Natural killer cell (primary cell): ENCODE measurements at regions not wholly inside any gene's neighbourhood (a gene's known extent, or its start where the extent isn't known, plus 50 kb on each side); places are given as distances from the start of the nearest gene placed in this dataset.
A peak's percentile ranks its signal among the peaks of the same experiment; 100 is the strongest.
"Not testable (repeated sequence)": the region's sequence is repeated elsewhere in the genome, so short reads cannot be mapped to it uniquely, and the experiment has no call there.

ENCODE experiments used
- ATAC-seq, 3 donors: fragments of 150-1000 bp in 2 of 3; fragments of 200-7000 bp in 1 of 3; cut with Tn5 transposase; 1 replicate in 1 of 3; 2 replicates in 2 of 3; pipeline ENCODE4 v1.10.0; 2021; ENCODE audit warnings: mild to moderate bottlenecking in 2 of 3, moderate library complexity in 2 of 3
- DNase-seq, 2 donors: peaks; one replicate each; pipeline versions ENCODE4 v3.0.0 to v3.0.0-alpha.2; 2013 to 2021; ENCODE audit warnings: mixed read lengths in 1 of 2
- H3K27ac ChIP-seq: one replicate; pipeline ENCODE4 v1.5.1; 2013; ENCODE audit warnings: mild to moderate bottlenecking, low read length
- H3K27me3 ChIP-seq: one replicate; pipeline ENCODE4 v1.6.1; 2013; ENCODE audit warnings: low read length; ENCODE audit not compliant: control insufficient read depth, insufficient read depth
- H3K36me3 ChIP-seq: one replicate; pipeline ENCODE4 v1.6.1; 2013; ENCODE audit warnings: low read length; ENCODE audit not compliant: control insufficient read depth, insufficient read depth
- H3K4me1 ChIP-seq: one replicate; pipeline ENCODE4 v1.6.1; 2013; ENCODE audit warnings: low read length; ENCODE audit not compliant: control insufficient read depth, insufficient read depth
- H3K4me3 ChIP-seq: one replicate; pipeline ENCODE4 v1.5.1; 2013; ENCODE audit warnings: low read length
- H3K9me3 ChIP-seq: one replicate; pipeline ENCODE4 v1.6.1; 2013; ENCODE audit warnings: low read length; ENCODE audit not compliant: control insufficient read depth, insufficient read depth
- H3K27ac Mint-ChIP-seq, 2 donors: one replicate each; pipeline ENCODE4 v1.8.0; 2022; ENCODE audit warnings: mild to moderate bottlenecking in 2 of 2, mixed read lengths in 2 of 2, moderate library complexity in 1 of 2
- H3K27me3 Mint-ChIP-seq, 2 donors: one replicate each; pipeline ENCODE4 v1.8.0; 2022; ENCODE audit warnings: low read depth in 2 of 2, mixed read lengths in 2 of 2
- H3K36me3 Mint-ChIP-seq: one replicate; pipeline ENCODE4 v1.8.0; 2022; ENCODE audit warnings: mixed read lengths
- H3K4me1 Mint-ChIP-seq, 2 donors: one replicate each; pipeline ENCODE4 v1.8.0; 2022; ENCODE audit warnings: mixed read lengths in 2 of 2
- H3K4me3 Mint-ChIP-seq: one replicate; pipeline ENCODE4 v1.8.0; 2022; ENCODE audit warnings: mild to moderate bottlenecking, moderate library complexity, mixed read lengths
- H3K9me3 Mint-ChIP-seq, 2 donors: one replicate each; pipeline ENCODE4 v1.8.0; 2022; ENCODE audit warnings: mixed read lengths in 2 of 2
- WGBS: methylation state at CpG from one replicate; pipeline ENCODE4 v1.1.7; 2013; ENCODE audit warnings: missing lambda C conversion rate; ENCODE audit not compliant: insufficient coverage; 5-methylcytosine and 5-hydroxymethylcytosine counted together
- intact Hi-C: fragments of 100-400 bp; cut with micrococcal nuclease; formaldehyde crosslinking; loops from one replicate; pipeline ENCODE4 v1.14.2; 2022
- TF ChIP-seq, protein P1 (sequence below): fragments of 200-600 bp; IDR thresholded peaks from one replicate; pipeline ENCODE4 v1.8.0; 2022; ENCODE audit warnings: antibody characterized with exemption

DNA sequence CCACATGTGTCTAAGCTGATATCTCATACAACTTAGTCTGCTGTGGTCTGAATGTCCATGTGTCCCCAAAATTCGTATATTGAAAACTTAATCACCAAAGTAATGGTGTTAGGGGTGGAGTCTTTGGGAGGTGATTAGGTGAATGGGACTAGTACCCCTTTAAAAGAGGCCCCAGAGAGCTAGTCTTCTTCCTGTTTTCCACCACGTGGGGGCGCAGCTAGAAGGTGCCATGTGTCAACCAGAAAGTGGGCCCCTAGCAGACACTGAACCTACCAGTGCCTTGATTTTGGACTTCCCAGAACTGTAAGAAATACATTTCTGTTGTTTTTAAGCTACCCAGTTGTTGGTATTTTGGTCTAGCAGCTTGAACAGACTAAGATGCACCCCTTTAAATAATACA is 86.6 kb downstream of the ASB1 start:
- no peaks in the 10 kb centered on the region for H3K4me1 Mint-ChIP-seq
- H3K36me3 Mint-ChIP-seq = peaks cover 13% of the 10 kb centered on the region
- 43% methylated on average over 3 of the region's 3 CpGs for WGBS
- H3K27me3 Mint-ChIP-seq = peaks cover 0 to 10% of the 10 kb centered on the region in 2 donors
- H3K4me3 Mint-ChIP-seq = no peak overlapping the region
- intact Hi-C loops = no loop called here
- no peak overlapping the region for H3K27ac Mint-ChIP-seq
- H3K9me3 ChIP-seq = peaks cover 9% of the 10 kb centered on the region
- TF ChIP-seq, protein P1, sequence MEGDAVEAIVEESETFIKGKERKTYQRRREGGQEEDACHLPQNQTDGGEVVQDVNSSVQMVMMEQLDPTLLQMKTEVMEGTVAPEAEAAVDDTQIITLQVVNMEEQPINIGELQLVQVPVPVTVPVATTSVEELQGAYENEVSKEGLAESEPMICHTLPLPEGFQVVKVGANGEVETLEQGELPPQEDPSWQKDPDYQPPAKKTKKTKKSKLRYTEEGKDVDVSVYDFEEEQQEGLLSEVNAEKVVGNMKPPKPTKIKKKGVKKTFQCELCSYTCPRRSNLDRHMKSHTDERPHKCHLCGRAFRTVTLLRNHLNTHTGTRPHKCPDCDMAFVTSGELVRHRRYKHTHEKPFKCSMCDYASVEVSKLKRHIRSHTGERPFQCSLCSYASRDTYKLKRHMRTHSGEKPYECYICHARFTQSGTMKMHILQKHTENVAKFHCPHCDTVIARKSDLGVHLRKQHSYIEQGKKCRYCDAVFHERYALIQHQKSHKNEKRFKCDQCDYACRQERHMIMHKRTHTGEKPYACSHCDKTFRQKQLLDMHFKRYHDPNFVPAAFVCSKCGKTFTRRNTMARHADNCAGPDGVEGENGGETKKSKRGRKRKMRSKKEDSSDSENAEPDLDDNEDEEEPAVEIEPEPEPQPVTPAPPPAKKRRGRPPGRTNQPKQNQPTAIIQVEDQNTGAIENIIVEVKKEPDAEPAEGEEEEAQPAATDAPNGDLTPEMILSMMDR = peak; percentile 34
- ATAC-seq = no peak
- H3K36me3 ChIP-seq = no peaks in the 10 kb centered on the region
- no peaks in the 10 kb centered on the region for H3K27me3 ChIP-seq
- peak in 1 of 2 donors; percentile 14 for DNase-seq
- no peak overlapping the region for H3K4me3 ChIP-seq
- H3K27ac ChIP-seq = no peak overlapping the region
- H3K9me3 Mint-ChIP-seq = peaks cover 2 to 6% of the 10 kb centered on the region in 2 donors
- H3K4me1 ChIP-seq = no peaks in the 10 kb centered on the region

DNA sequence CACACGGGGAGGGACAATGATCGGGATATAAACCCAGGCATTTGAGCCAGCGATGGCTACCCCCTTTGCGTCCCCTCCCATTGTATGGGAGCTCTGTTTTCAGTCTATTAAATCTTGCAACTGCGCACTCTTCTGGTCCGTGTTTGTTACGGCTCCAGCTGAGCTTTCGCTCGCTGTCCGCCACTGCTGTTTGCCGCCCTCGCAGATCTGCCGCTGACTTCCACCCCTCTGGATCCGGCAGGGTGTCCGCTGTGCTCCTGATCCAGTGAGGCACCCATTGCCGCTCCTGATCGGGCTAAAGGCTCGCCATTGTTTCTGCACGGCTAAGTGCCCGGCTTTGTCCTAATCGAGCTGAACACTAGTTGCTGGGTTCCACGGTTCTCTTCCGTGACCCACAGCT is 87.3 kb downstream of the ASB1 start:
- H3K27ac ChIP-seq, H3K9me3 Mint-ChIP-seq, H3K36me3 ChIP-seq, intact Hi-C loops, H3K4me3 ChIP-seq, H3K4me1 Mint-ChIP-seq, H3K4me1 ChIP-seq, H3K27ac Mint-ChIP-seq, ATAC-seq, H3K9me3 ChIP-seq, H3K27me3 Mint-ChIP-seq, DNase-seq, H3K4me3 Mint-ChIP-seq, H3K27me3 ChIP-seq: not testable (repeated sequence)
- WGBS = 95% methylated on average over 23 of the region's 23 CpGs
- peaks cover 13% of the 10 kb centered on the region for H3K36me3 Mint-ChIP-seq

DNA sequence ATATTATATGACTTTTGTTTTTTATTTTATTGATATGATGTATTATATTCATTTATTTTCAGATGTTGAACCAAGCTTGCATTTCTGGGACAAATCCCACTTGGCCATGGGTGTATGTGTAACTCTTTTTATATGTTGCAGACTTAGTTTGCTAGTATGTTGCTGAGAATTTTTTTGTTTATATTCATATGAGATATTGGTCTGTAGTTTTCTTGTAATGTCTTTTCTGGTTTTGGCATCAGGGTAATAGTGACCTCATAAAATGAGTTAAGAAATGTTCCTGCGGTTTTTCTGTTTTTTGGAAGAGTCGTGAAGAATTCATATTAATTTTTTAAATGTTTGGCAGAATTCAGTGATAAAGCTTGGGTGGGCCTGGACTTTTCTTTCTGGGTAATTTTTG is 88.7 kb downstream of the ASB1 start:
- peaks cover 13% of the 10 kb centered on the region for H3K36me3 Mint-ChIP-seq
- H3K27me3 Mint-ChIP-seq = peaks cover 0 to 10% of the 10 kb centered on the region in 2 donors
- Histone ChIP-seq H3K4me3 (no peak overlapping the region), H3K4me1 (no peaks in the 10 kb centered on the region), H3K27ac (no peak overlapping the region), H3K36me3 (no peaks in the 10 kb centered on the region), H3K9me3 (peaks cover 9% of the 10 kb centered on the region), H3K27me3 (no peaks in the 10 kb centered on the region)
- DNase-seq (no peak), ATAC-seq (no peak)
- no peaks in the 10 kb centered on the region for H3K4me1 Mint-ChIP-seq
- 100% methylated on average over 2 of the region's 2 CpGs for WGBS
- intact Hi-C loops = no loop called here
- H3K4me3 Mint-ChIP-seq = no peak overlapping the region
- no peak overlapping the region for H3K27ac Mint-ChIP-seq
- peaks cover 2 to 6% of the 10 kb centered on the region in 2 donors for H3K9me3 Mint-ChIP-seq
- TF ChIP-seq, protein P1 = no peak

DNA sequence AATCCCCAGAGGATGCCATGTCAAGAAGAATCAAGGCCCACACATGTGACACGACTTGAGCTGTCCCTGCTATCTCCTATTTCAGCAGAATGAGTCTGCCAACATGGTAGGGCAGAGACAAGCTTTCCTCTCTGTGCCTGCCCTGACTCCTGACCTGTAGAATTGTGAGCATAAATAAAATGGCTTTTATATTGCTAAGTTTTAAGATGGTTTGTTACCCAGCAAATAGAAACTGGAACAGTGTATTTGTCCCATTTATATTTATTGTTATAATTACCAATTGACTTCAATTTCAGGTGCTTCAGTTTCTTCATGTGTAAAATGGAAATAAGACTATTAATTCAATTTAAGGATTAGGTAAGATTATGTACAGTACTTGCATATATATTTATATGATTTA is 90.5 kb downstream of the ASB1 start:
- intact Hi-C loops = no loop called here
- Histone ChIP-seq H3K27me3 (no peaks in the 10 kb centered on the region), H3K4me3 (no peak overlapping the region), H3K36me3 (no peaks in the 10 kb centered on the region), H3K27ac (no peak overlapping the region), H3K4me1 (no peaks in the 10 kb centered on the region), H3K9me3 (peaks cover 9% of the 10 kb centered on the region)
- WGBS = 75% methylated on average over 1 of the region's 1 CpG
- no peak for ATAC-seq
- Mint-ChIP-seq H3K9me3 (peaks cover 2 to 6% of the 10 kb centered on the region in 2 donors), H3K4me3 (no peak overlapping the region), H3K27ac (no peak overlapping the region), H3K27me3 (peaks cover 0 to 10% of the 10 kb centered on the region in 2 donors), H3K4me1 (no peaks in the 10 kb centered on the region), H3K36me3 (peaks cover 13% of the 10 kb centered on the region)
- TF ChIP-seq, protein P1 = no peak
- DNase-seq = no peak
